Endothelial cell of umbilical vein (primary cell): ENCODE measurements at regions not wholly inside any gene's neighbourhood (a gene's known extent, or its start where the extent isn't known, plus 50 kb on each side); places are given as distances from the start of the nearest gene placed in this dataset.

Source experiments
- EZH2 ChIP-seq: IDR thresholded peaks from 2 replicates; pipeline ENCODE4 v1.6.1; 2012; ENCODE audit warnings: borderline replicate concordance, low read depth, mild to moderate bottlenecking, moderate library complexity, low read length, inconsistent platforms; ENCODE audit not compliant: severe bottlenecking
- GATA2 ChIP-seq: IDR thresholded peaks from 2 replicates; pipeline ENCODE4 v1.7.0; 2011; ENCODE audit warnings: low read depth, mild to moderate bottlenecking, moderate library complexity, mixed read lengths, low read length; ENCODE audit not compliant: insufficient read length, insufficient read depth
- POLR2A ChIP-seq: IDR thresholded peaks from 2 replicates; pipeline ENCODE4 v1.6.1; 2012; ENCODE audit warnings: low read depth, mild to moderate bottlenecking, control low read depth, low read length
- POLR2AphosphoS5 ChIP-seq: IDR thresholded peaks from 2 replicates; pipeline ENCODE4 v1.6.1; 2012; ENCODE audit warnings: low read depth, mild to moderate bottlenecking, control low read depth, low read length, moderate library complexity; ENCODE audit not compliant: insufficient read depth
- TF ChIP-seq, protein P1 (sequence below), 2 donors: IDR thresholded peaks; 1 replicate in 1 of 2; 2 replicates in 1 of 2; pipeline ENCODE4 v1.5.1; 2011; ENCODE audit warnings: low read length in 2 of 2, mild to moderate bottlenecking in 2 of 2, moderate library complexity in 2 of 2, control low read depth in 1 of 2, inconsistent platforms in 1 of 2, low read depth in 1 of 2; ENCODE audit not compliant: insufficient read depth in 1 of 2; ENCODE audit errors: extremely low read depth in 1 of 2
- TF ChIP-seq, protein P2 (sequence below): IDR thresholded peaks from 2 replicates; pipeline ENCODE4 v1.6.1; 2011; ENCODE audit not compliant: insufficient read depth, insufficient read length

DNA sequence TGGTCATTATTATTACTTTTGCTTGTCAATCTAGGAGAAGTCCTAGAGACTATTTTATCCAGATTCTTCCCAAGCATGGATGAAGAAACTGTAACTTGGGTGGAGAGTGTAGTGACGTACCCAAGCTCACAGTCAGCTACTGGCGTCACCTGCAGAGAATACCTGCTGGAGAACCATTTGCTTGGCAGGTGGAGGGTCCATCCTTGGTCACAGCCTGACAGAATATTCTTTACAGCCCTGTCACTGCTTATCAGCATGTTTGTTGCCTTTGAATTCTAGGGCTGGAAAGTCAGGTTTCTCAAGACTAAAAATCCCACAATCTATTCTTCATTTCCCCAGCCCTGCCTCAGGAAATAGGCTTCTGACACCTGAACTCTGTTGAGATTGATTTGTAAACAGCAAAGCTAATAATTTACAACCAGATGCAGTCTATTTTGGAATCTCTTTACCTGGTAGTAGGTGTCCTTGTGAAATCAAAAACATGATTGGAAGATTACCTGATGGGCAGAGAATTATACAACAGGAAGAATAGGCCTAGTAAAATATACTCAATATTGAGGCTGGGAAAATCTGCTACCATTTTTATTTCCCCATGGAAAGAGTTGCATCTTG, 100.4 kb upstream of the ZNF644 start:
- no peak for TF ChIP-seq POLR2AphosphoS5
- TF ChIP-seq, protein P1, sequence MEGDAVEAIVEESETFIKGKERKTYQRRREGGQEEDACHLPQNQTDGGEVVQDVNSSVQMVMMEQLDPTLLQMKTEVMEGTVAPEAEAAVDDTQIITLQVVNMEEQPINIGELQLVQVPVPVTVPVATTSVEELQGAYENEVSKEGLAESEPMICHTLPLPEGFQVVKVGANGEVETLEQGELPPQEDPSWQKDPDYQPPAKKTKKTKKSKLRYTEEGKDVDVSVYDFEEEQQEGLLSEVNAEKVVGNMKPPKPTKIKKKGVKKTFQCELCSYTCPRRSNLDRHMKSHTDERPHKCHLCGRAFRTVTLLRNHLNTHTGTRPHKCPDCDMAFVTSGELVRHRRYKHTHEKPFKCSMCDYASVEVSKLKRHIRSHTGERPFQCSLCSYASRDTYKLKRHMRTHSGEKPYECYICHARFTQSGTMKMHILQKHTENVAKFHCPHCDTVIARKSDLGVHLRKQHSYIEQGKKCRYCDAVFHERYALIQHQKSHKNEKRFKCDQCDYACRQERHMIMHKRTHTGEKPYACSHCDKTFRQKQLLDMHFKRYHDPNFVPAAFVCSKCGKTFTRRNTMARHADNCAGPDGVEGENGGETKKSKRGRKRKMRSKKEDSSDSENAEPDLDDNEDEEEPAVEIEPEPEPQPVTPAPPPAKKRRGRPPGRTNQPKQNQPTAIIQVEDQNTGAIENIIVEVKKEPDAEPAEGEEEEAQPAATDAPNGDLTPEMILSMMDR (IDR thresholded peaks at IDR 0.05; ENCODE audit: extremely low read depth in 1 of 2, insufficient read depth in 1 of 2, low read depth in 1 of 2, low read length in 2 of 2) = no peak
- TF ChIP-seq EZH2 = no peak
- TF ChIP-seq, protein P2, sequence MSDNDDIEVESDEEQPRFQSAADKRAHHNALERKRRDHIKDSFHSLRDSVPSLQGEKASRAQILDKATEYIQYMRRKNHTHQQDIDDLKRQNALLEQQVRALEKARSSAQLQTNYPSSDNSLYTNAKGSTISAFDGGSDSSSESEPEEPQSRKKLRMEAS = no peak
- no peak for TF ChIP-seq POLR2A
- no peak for TF ChIP-seq GATA2
